Mesendoderm (in vitro differentiated cells): ENCODE measurements at regions not wholly inside any gene's neighbourhood (a gene's known extent, or its start where the extent isn't known, plus 50 kb on each side); places are given as distances from the start of the nearest gene placed in this dataset.

Source experiments
- DNase-seq: peaks from one replicate; pipeline ENCODE4 v3.0.0; 2013
- H2AK5ac ChIP-seq: 2 replicates; pipeline ENCODE4 v1.6.1; 2013; ENCODE audit warnings: low read length, inconsistent platforms
- H2BK120ac ChIP-seq: 2 replicates; pipeline ENCODE4 v1.6.1; 2013; ENCODE audit warnings: low read depth, mild to moderate bottlenecking, low read length, moderate library complexity, mixed read lengths
- H2BK15ac ChIP-seq: replicated peaks from 2 replicates; pipeline ENCODE4 v1.6.1; 2013; ENCODE audit warnings: low read depth, mild to moderate bottlenecking, moderate library complexity
- H2BK5ac ChIP-seq: 2 replicates; pipeline ENCODE4 v1.6.1; 2013; ENCODE audit warnings: low read length, inconsistent platforms
- H3K18ac ChIP-seq: 2 replicates; pipeline ENCODE4 v1.6.1; 2013; ENCODE audit warnings: mild to moderate bottlenecking, low read length, mixed read lengths
- H3K23ac ChIP-seq: one replicate; pipeline ENCODE4 v1.6.1; 2013; ENCODE audit warnings: low read length
- H3K27ac ChIP-seq: 2 replicates; pipeline ENCODE4 v1.5.1; 2013; ENCODE audit warnings: low read depth, mild to moderate bottlenecking, inconsistent platforms, low read length, moderate library complexity
- H3K27me3 ChIP-seq: 2 replicates; pipeline ENCODE4 v1.6.1; 2013; ENCODE audit warnings: low read length, control low read depth, mild to moderate bottlenecking, inconsistent platforms; ENCODE audit not compliant: insufficient read depth, poor library complexity
- H3K36me3 ChIP-seq: 2 replicates; pipeline ENCODE4 v1.6.1; 2013; ENCODE audit warnings: low read length, inconsistent platforms; ENCODE audit not compliant: control insufficient read depth, insufficient read depth
- H3K4ac ChIP-seq: one replicate; pipeline ENCODE4 v1.6.1; 2013; ENCODE audit warnings: low read depth, mild to moderate bottlenecking, low read length, moderate library complexity
- H3K4me1 ChIP-seq: 2 replicates; pipeline ENCODE4 v1.6.1; 2013; ENCODE audit warnings: low read depth, low read length, inconsistent platforms; ENCODE audit not compliant: control insufficient read depth
- H3K4me2 ChIP-seq: 2 replicates; pipeline ENCODE4 v1.6.1; 2013; ENCODE audit warnings: low read length
- H3K4me3 ChIP-seq: 2 replicates; pipeline ENCODE4 v1.5.1; 2013; ENCODE audit warnings: mild to moderate bottlenecking, low read length
- H3K56ac ChIP-seq: one replicate; pipeline ENCODE4 v1.6.1; 2013; ENCODE audit warnings: low read length
- H3K79me1 ChIP-seq: 2 replicates; pipeline ENCODE4 v1.6.1; 2013; ENCODE audit warnings: low read length, inconsistent platforms
- H3K79me2 ChIP-seq: 2 replicates; pipeline ENCODE4 v1.6.1; 2013; ENCODE audit warnings: mild to moderate bottlenecking, low read length; ENCODE audit not compliant: control insufficient read depth, insufficient read depth
- H3K9ac ChIP-seq: 2 replicates; pipeline ENCODE4 v1.6.1; 2013; ENCODE audit warnings: low read length, inconsistent platforms
- H4K5ac ChIP-seq: one replicate; pipeline ENCODE4 v1.6.1; 2013; ENCODE audit warnings: low read length
- H4K8ac ChIP-seq: one replicate; pipeline ENCODE4 v1.6.1; 2013; ENCODE audit warnings: low read depth, mild to moderate bottlenecking, control low read depth, low read length, moderate library complexity
- WGBS: extraction: QIAGEN DNeasy Blood & Tissue Kit; methylation state at CpG from one replicate; pipeline ENCODE4 v1.1.7; 2013; ENCODE audit warnings: low lambda C conversion rate, missing lambda C conversion rate; ENCODE audit not compliant: insufficient coverage; ENCODE audit errors: extremely low coverage; 5-methylcytosine and 5-hydroxymethylcytosine counted together

- no CpG with 5 or more reads among the region's 10 CpGs for WGBS
- Histone ChIP-seq H3K9ac (no peak overlapping the region), H2BK15ac (no peak overlapping the region), H2BK120ac (no peak overlapping the region), H3K18ac (no peak overlapping the region), H2BK5ac (no peak overlapping the region), H3K4ac (peak overlapping the region; percentile 60), H4K8ac (no peak overlapping the region), H3K36me3 (no peaks in the 10 kb centered on the region), H3K27me3 (no peaks in the 10 kb centered on the region), H3K4me1 (peaks cover 2% of the 10 kb centered on the region), H3K27ac (no peak overlapping the region), H4K5ac (no peak overlapping the region), H3K56ac (peak overlapping the region; percentile 67), H3K4me2 (no peak overlapping the region), H3K4me3 (no peak overlapping the region), H3K79me2 (no peaks in the 10 kb centered on the region), H3K23ac (no peak overlapping the region), H3K79me1 (no peaks in the 10 kb centered on the region), H2AK5ac (no peak overlapping the region)
- DNase-seq = peak; percentile 69
Measured at GRCh38 chr10:21327289-21327993, 198.0 kb downstream of the SKIDA1 start.

GRCh38 chr10:21326594-21327288 lies 198.7 kb downstream of the SKIDA1 start:
- no CpG with 5 or more reads among the region's 5 CpGs for WGBS
- H3K79me1 ChIP-seq = no peaks in the 10 kb centered on the region
- no peak overlapping the region for H4K5ac ChIP-seq
- no peak overlapping the region for H4K8ac ChIP-seq
- H3K4me1 ChIP-seq = peaks cover 2% of the 10 kb centered on the region
- no peak overlapping the region for H2AK5ac ChIP-seq
- DNase-seq = no peak
- no peaks in the 10 kb centered on the region for H3K27me3 ChIP-seq
- no peaks in the 10 kb centered on the region for H3K36me3 ChIP-seq
- H3K4me3 ChIP-seq = no peak overlapping the region
- no peak overlapping the region for H3K18ac ChIP-seq
- H2BK15ac ChIP-seq = no peak overlapping the region
- no peak overlapping the region for H3K27ac ChIP-seq
- H3K4me2 ChIP-seq = no peak overlapping the region
- H3K4ac ChIP-seq = no peak overlapping the region
- no peak overlapping the region for H2BK5ac ChIP-seq
- H3K56ac ChIP-seq = peak overlapping the region; percentile 67
- no peak overlapping the region for H3K9ac ChIP-seq
- H2BK120ac ChIP-seq = no peak overlapping the region
- no peaks in the 10 kb centered on the region for H3K79me2 ChIP-seq
- H3K23ac ChIP-seq = no peak overlapping the region

GRCh38 chr10:21318540-21319167 lies 206.8 kb downstream of the SKIDA1 start:
- no peak overlapping the region for H3K9ac ChIP-seq
- H3K27me3 ChIP-seq = no peaks in the 10 kb centered on the region
- no peak overlapping the region for H2BK15ac ChIP-seq
- no peak overlapping the region for H3K23ac ChIP-seq
- H3K27ac ChIP-seq = no peak overlapping the region
- H3K18ac ChIP-seq = peak overlapping the region; percentile 43
- H4K5ac ChIP-seq = no peak overlapping the region
- H3K36me3 ChIP-seq = no peaks in the 10 kb centered on the region
- H3K56ac ChIP-seq = peak overlapping the region; percentile 22
- H3K4me3 ChIP-seq = no peak overlapping the region
- H3K79me1 ChIP-seq = no peaks in the 10 kb centered on the region
- H2BK120ac ChIP-seq = no peak overlapping the region
- no CpG with 5 or more reads among the region's 15 CpGs for WGBS
- no peak for DNase-seq
- H3K4me1 ChIP-seq = peaks cover 13% of the 10 kb centered on the region
- H3K4ac ChIP-seq = no peak overlapping the region
- no peaks in the 10 kb centered on the region for H3K79me2 ChIP-seq
- H2AK5ac ChIP-seq = peak overlapping the region; percentile 29
- H2BK5ac ChIP-seq = no peak overlapping the region
- H4K8ac ChIP-seq = no peak overlapping the region
- H3K4me2 ChIP-seq = no peak overlapping the region

GRCh38 chr10:21317902-21318301 lies 207.6 kb downstream of the SKIDA1 start:
- Histone ChIP-seq H2AK5ac (no peak overlapping the region), H4K5ac (no peak overlapping the region), H3K27ac (no peak overlapping the region), H3K4me1 (peaks cover 14% of the 10 kb centered on the region), H2BK15ac (peak overlapping the region; percentile 38), H2BK120ac (peak overlapping the region; percentile 54), H3K4ac (no peak overlapping the region), H3K18ac (peak overlapping the region; percentile 43), H2BK5ac (no peak overlapping the region), H3K4me3 (no peak overlapping the region), H3K36me3 (no peaks in the 10 kb centered on the region), H3K4me2 (no peak overlapping the region), H3K27me3 (no peaks in the 10 kb centered on the region), H4K8ac (no peak overlapping the region), H3K9ac (no peak overlapping the region), H3K23ac (no peak overlapping the region), H3K79me2 (no peaks in the 10 kb centered on the region), H3K56ac (no peak overlapping the region), H3K79me1 (no peaks in the 10 kb centered on the region)
- no CpG with 5 or more reads among the region's 3 CpGs for WGBS
- DNase-seq = no peak

- peak overlapping the region; percentile 85 for H3K27ac ChIP-seq
- peak overlapping the region; percentile 76 for H2AK5ac ChIP-seq
- no peak overlapping the region for H3K4me3 ChIP-seq
- H2BK120ac ChIP-seq = peak overlapping the region; percentile 100
- peaks cover 14% of the 10 kb centered on the region for H3K4me1 ChIP-seq
- H3K36me3 ChIP-seq = no peaks in the 10 kb centered on the region
- no peak overlapping the region for H2BK15ac ChIP-seq
- H3K56ac ChIP-seq = peak overlapping the region; percentile 82
- H3K4ac ChIP-seq = peak overlapping the region; percentile 95
- peak; percentile 94 for DNase-seq
- peak overlapping the region; percentile 79 for H2BK5ac ChIP-seq
- H3K79me1 ChIP-seq = no peaks in the 10 kb centered on the region
- peak overlapping the region; percentile 84 for H3K18ac ChIP-seq
- H3K79me2 ChIP-seq = no peaks in the 10 kb centered on the region
- no peak overlapping the region for H4K5ac ChIP-seq
- no peaks in the 10 kb centered on the region for H3K27me3 ChIP-seq
- H3K23ac ChIP-seq = no peak overlapping the region
- WGBS = no CpG with 5 or more reads among the region's 5 CpGs
- H3K9ac ChIP-seq = peak overlapping the region; percentile 36
- no peak overlapping the region for H4K8ac ChIP-seq
- H3K4me2 ChIP-seq = no peak overlapping the region
Measured at GRCh38 chr10:21315645-21316220, 209.7 kb downstream of the SKIDA1 start.
